Sigmoid colon (tissue), 4 donors: ENCODE measurements at regions not wholly inside any gene's neighbourhood (a gene's known extent, or its start where the extent isn't known, plus 50 kb on each side); places are given as distances from the start of the nearest gene placed in this dataset.

Experiments used
- POLR2AphosphoS5 ChIP-seq, 4 donors: sonication (generic); formaldehyde crosslinking; IDR thresholded peaks; one replicate each; pipeline ENCODE4 v1.6.1; 2017; ENCODE audit warnings: antibody characterized with exemption in 4 of 4
- TF ChIP-seq, protein P1 (sequence below), 4 experiments: fragments of 450-650 bp in 3 of 4; fragments of 200-600 bp in 1 of 4; IDR thresholded peaks; one replicate each; pipeline ENCODE4 v1.5.1; 2016 to 2019; ENCODE audit warnings: antibody characterized with exemption in 4 of 4, mild to moderate bottlenecking in 3 of 4, moderate library complexity in 2 of 4

- TF ChIP-seq POLR2AphosphoS5 (IDR thresholded peaks at IDR 0.05), result no peak
- TF ChIP-seq, protein P1, sequence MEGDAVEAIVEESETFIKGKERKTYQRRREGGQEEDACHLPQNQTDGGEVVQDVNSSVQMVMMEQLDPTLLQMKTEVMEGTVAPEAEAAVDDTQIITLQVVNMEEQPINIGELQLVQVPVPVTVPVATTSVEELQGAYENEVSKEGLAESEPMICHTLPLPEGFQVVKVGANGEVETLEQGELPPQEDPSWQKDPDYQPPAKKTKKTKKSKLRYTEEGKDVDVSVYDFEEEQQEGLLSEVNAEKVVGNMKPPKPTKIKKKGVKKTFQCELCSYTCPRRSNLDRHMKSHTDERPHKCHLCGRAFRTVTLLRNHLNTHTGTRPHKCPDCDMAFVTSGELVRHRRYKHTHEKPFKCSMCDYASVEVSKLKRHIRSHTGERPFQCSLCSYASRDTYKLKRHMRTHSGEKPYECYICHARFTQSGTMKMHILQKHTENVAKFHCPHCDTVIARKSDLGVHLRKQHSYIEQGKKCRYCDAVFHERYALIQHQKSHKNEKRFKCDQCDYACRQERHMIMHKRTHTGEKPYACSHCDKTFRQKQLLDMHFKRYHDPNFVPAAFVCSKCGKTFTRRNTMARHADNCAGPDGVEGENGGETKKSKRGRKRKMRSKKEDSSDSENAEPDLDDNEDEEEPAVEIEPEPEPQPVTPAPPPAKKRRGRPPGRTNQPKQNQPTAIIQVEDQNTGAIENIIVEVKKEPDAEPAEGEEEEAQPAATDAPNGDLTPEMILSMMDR (IDR thresholded peaks at IDR 0.05), result no peak
These were observed 103.9 kb downstream of the ALG10 start for GRCh38 chr12:34126239-34126641.
